ENCODE measurements at regions not wholly inside any gene's neighbourhood (a gene's known extent, or its start where the extent isn't known, plus 50 kb on each side); places are given as distances from the start of the nearest gene placed in this dataset.

DNA sequence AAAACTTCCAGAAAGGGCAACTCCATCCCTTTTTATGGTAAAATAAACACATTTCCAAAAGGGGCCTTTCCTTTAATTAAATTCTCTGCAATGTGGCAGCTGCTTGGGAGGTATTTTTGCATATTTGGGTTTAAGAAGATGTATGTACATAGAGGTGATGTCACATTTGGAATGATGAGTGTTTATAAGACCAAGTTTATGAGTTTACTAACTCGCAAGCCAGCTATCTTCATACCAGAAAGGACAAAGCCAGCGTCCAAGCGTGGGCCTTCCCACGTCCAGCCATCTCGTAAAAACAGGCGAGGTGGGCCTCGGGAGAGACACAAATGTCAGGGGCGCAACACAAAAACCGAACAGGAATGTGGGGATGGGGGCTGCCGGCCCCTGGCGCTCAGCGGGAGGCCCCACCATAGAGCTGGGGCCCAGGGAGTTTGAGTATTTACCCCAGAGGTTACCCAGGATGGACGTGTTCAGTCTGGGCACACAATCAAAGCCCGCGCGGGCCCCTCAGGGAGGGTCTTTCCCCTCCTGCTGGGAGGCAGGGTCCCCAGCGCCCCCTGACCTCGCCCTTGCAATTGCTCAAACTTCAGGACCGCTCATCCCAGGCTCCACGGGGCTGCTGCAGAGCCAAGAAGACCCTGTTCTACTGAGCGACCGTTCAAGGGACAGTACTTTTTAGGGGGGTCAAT, 137.3 kb downstream of the TWIST2 start:
- DNase-seq (ENCODE audit: low read depth): no peak

DNA sequence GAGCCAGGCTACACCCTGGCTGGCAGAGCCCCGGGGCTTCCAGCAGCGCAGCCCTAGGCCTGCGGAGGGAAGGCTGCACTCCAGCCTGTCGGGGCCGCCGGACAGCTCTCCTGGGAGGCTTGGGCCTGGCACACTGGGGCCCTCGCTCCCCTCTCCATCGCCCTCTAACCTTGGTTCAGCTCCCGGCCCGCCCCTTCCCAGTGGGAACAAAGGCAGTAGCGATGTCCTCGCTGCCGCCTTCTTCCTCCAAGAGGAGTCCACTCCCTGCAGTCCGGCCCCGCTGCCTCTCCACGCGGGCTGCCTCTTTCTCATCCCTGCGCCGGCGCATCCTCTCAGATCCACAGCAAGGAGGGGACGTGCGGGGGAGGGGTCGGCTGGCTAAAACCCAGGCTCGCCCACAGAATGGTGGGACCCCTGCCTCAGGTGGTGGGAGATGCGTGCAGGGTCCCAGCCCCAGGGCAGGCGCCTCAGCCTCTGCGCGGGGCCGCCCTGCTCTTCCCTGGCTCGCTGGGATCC, 138.1 kb downstream of the TWIST2 start:
- no peak for DNase-seq (ENCODE audit: low read depth)

DNA sequence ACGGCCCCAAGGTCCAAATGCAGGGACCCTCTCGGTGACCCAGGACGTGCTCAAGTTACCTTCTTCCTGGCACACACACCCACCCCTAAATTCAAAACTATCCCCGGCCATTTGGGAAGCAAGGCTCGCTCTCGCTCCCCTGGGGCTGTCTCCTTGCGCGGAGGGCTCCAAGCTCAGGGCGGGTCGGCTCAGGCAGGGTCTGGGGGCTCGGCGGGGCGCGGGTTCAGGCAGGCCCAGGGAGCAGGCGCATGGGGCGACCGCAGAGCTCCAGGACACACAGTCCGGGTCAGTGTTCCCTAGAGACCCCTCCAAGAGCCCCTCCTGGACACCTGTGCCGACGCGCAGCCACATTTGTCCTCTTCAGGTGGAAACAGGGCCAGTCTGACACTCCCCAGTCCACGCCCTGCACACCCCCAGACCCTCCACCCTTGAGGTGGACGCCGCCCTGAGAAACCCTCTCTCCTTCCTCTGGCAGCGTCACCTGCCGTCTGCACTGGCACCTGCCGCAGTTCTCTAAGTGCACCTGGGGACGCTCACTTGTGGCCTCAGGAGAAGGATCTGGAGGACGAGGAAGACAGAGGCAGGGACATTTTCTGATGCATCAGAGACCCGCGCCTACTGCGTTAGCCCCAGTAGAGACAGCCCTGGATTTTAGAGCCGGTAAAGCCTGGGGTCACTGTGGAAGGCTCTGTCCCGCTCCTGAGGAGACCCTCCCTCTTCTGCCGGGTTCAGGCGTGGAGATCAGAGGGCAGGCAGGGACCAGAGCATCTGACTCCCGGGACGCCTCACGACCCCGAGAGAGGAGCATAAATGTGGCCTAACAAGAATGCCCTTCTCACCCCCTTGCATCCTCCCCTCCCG, 138.8 kb downstream of the TWIST2 start:
- DNase-seq (ENCODE audit: low read depth): no peak

DNA sequence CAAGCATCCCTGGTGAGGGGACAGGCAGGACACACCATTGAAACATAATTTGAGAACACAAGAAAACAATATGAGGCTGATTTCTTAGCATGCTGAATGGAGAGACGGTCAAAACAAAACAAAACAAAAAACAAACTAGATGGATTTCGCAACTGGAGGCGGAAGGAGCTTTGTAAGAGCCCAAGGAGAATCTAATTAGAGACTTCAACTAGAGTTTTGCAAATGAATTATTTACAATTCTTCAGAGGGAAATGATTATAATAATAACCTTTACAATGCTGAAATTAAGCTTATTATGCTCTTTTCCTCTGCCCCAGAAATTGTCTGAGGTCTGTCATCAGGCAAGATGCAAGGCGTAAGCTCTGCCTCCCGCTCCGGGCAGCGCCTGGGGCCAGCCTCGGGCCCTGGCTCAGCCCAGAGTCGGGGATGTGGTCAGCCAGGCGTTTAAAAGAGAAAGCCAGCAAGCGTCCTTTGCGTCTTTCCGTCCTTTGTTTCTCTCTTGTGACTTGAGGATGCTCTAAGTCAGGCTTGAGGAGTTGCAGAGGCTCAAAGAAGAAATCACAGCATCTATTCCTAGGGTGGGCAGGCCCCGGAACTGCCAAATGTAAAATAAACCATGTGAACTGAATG, 139.6 kb downstream of the TWIST2 start:
- DNase-seq (ENCODE audit: low read depth): no peak

DNA sequence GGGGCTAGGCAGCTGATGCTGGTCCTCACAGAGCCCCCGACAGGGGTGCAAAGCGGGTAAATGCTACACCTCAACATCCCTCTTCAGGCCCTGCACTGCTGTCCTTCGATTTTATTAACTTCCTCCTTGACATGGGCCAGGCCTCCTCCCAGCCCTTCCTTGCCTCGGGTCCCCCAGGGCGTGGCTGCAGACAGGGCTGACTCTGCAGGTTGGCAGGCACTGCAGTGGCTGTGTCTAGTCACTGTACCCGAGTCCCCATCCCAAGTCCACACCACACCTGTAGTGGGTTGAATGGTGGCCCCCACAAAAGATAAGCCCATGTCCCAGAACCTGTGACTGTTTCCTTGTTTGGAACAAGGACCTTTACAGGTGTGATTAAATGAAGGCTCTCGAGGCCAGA, 140.2 kb downstream of the TWIST2 start:
- DNase-seq (ENCODE audit: low read depth): no peak

DNA sequence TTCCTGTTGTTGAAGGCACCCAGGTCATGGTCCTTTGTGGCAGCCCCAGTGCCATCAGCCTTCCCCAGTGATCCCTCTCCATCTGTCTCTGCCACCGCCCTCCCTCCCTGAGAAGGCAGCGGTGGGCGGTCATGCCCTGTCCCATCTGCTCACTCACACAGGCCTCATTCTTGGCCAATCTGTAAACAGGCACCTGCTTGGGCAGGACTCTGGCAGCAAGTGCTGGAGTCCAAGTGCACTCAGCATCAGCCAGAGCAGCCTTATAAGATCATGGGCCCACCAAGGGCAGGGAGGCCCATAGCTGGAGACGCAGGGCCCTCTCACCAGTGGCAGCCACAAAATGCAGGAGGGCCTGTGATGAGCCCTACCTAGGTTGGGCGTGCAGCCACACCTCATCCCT, 140.9 kb downstream of the TWIST2 start:
- DNase-seq (ENCODE audit: low read depth): no peak

DNA sequence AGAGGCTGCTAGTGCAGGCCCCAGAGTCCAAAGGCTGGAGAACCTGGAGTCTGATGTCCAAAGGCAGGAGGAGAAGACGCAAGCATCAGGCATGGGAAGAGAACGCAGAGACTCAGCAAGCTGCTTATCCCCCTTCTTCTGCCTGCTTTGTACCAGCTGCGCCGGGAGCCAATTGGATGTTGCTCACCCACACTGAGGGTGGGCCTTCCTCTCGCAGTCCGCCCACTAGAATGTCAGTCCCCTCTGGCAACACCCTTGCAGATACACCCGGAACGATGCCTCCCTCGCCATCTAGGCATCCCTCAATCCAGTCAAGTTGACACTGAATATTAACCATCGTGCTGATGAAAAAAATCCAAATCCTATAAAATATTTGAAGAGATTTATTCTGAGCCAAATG, 141.6 kb downstream of the TWIST2 start:
- DNase-seq (ENCODE audit: low read depth): no peak

DNA sequence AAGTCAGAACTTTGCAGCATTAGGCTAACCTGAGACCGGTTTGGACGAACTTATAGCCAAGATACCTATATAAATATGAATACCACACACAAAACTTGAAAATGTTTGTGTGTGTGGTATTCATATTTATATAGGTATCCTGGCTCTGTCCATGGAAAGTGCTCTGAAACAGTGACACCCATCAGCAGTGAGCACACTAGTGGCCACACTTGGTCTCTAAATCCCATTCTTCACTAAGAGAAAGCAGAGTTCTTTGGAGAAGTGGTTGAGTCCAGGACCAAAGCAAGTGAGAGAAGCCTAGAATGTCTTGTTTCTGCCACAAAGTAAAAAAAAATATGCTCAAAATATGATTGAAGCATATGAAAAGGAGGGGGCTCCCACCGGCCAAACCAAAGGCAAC, 146.5 kb downstream of the TWIST2 start:
- DNase-seq (ENCODE audit: low read depth): no peak

DNA sequence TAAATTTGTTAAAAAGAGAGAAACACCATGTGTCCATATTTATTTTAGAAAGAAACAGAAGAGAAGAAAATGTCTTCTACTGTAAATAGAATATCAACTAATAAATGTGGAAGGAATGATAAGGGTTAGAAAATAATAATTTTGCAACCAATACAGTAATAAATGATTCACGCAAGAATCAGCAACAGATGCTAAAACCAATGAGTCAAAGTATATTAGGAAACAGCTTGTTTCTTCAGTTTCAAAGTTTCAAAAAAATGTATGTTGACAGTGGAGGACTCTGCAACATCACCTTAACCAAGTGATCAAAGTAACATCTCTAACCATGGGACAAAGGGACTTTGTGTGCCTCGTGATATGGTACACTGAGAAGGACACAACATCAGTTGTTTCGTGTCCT, 147.0 kb downstream of the TWIST2 start:
- no peak for DNase-seq (ENCODE audit: low read depth)

DNA sequence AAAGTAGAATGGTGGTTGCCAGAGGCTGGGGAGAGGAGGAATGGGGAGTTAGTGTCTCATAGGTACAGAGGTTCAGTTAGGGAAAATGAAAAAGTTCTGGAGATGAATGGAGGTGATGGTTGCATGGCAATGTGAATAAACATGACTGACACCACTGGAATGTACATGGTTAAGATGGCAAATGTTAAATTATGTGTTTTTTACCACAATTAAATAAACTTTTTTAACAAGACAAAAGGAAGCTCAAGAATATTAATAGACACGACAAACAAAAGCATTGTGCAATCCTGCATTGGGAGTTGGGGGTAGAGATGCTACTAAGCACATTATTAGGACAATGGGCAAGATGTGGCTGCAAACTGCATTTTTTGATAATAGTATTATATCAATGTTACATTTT, 147.7 kb downstream of the TWIST2 start:
- no peak for DNase-seq (ENCODE audit: low read depth)

DNA sequence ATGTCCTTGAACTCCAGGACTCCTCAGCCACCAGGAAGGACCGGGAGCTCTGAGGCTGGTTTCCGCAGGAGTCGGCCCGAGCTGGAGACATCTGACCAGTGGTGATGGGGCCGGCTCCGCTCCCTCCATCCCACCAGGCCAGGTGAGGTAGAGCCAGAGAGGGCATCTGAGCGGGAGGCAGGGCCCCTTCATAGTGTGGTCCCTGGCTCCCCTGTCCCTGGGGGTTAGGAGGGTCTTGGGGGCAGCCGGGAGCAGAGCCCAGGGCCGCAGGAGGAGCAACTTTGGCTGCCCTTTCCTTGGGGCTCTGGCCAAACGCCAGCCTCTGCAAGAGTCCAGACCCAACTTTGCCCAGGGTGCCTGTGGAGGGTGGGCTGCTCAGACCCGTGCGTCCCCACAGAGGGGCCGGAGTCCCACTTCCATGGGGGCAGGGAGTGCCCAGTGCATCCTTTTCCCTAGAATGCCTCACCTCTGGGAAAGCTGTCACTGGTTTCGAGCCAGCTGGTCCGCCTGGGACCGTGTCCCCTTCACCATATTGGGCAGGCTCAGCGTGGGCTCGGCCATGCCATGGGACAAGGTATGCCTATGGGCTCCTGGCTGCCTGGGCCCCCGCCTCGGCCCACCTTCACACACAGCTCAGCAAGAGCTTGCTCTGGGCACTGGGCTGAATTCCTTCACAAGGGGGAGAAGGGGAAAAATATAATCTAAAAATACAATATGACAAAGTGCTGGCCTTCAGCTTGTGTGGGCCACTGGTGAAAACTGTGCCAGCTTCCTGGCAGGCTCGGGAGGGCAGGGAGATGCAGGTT, 148.6 kb downstream of the TWIST2 start:
- DNase-seq (ENCODE audit: low read depth): no peak

DNA sequence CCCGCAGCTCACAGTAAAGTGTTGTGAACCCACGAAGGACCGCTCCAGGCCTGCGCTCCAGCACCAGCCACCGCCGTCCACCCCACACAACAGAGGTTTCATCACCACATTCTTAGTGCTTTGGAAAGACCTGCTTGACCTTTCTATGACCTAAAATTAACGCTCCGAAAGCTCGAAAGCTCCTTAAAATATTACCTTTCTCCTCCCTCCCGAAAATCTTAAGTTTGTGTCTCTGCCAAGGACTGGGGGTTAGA, 149.2 kb downstream of the TWIST2 start:
- DNase-seq (ENCODE audit: low read depth): no peak

DNA sequence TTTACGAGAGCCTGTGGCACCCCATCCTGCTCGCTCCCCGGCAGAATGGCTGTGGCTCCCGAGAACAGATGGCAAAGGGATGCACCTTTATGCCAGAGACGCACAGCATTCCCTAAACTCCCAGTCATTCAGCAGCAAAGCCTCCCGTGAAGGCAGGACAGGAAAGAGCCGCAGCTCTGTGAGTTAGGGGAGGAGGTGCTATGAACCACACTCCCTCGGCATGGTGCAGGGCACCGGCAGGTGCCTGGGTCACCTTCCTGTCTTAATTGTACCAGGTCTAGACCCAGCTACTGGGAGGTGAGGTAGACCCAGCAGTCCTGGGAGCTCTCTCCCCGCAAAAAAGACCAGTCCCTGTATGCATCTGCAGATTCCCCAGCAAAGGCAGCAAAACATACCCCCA, 149.8 kb downstream of the TWIST2 start:
- no peak for DNase-seq (ENCODE audit: low read depth)

Data from activated T-cell treated with anti-CD3 and anti-CD28 coated beads for 48 hours (primary cell).